SK-N-MC (cell line): ENCODE measurements at regions not wholly inside any gene's neighbourhood (a gene's known extent, or its start where the extent isn't known, plus 50 kb on each side); places are given as distances from the start of the nearest gene placed in this dataset.

Source experiments
- EZH2 ChIP-seq: fragments of 200-600 bp; sonication (generic); IDR thresholded peaks from one replicate; pipeline ENCODE4 v1.6.1; 2017; ENCODE audit warnings: antibody characterized with exemption
- POLR2AphosphoS5 ChIP-seq: IDR thresholded peaks from 2 replicates; pipeline ENCODE4 v1.6.1; 2012; ENCODE audit warnings: mild to moderate bottlenecking, low read depth, low read length, borderline replicate concordance

DNA sequence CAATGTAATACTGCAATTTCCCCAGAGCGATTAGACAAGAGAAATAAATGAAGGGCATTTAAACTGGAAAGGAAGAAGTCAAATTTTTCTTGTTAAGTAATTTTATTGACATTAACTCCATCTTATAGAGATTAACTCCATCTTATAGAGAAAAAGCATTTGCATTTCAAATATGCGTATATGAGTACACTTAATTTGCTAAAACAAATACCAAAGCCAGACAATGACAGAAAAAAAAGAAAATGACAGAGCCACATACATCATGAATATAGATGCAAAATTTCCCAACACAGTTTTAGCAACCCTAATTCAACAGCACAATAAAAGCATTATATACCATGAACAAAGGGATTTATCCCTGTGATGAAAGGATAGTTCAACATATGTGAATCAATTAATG, 1293.1 kb upstream of the EYS start:
- TF ChIP-seq EZH2: no peak
- no peak for TF ChIP-seq POLR2AphosphoS5
